GM10248 (cell line): ENCODE measurements at regions not wholly inside any gene's neighbourhood (a gene's known extent, or its start where the extent isn't known, plus 50 kb on each side); places are given as distances from the start of the nearest gene placed in this dataset.

Experiments
- CTCF ChIA-PET: fragments of 300-600 bp; sonication (Branson Sonifier 250); formaldehyde crosslinking; extraction: SDS; loops from one replicate; lab custom pipeline; 2021; ENCODE audit warnings: antibody characterized with exemption; lab: Yijun Ruan, JAX
- POLR2A ChIA-PET: fragments of 350-650 bp; sonication (Branson Sonifier 250); formaldehyde crosslinking; extraction: SDS; loops from one replicate; lab custom pipeline; 2020; ENCODE audit warnings: antibody characterized with exemption; lab: Yijun Ruan, JAX
- DNase-seq: peaks from one replicate; pipeline ENCODE4 v3.0.0; 2012; ENCODE audit errors: extremely low spot score
- CTCF ChIP-seq: IDR thresholded peaks from 2 replicates; pipeline ENCODE4 v1.5.1; 2012; ENCODE audit warnings: mild to moderate bottlenecking, low read depth; ENCODE audit errors: extremely low read depth, missing control alignments, control extremely low read depth

DNA sequence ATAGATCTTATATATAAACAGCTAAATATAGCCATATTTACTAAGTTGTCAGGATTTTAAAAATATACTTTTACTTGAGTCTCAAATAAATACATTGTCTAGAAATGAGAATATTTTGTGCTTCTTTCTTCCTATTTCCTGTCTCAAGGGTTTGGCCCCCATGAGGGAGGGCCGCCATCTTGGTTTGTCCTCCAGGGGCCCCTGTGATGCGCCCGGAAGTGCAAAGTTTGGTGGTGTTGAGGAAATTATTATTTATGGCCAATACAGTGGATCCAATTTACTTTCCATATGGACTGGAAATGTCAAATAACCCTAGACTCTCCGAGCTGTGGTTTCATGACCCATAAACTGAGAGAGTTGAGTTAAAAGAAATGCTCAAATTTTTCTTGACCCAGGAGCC, 104.7 kb upstream of the OTOS start:
- no peak for DNase-seq
- no peak for TF ChIP-seq CTCF
- POLR2A ChIA-PET = no interaction called here
- CTCF ChIA-PET = interaction anchor here (0.9 kb wide), 1 partner anchor 8 kb away, joined by 3 read pairs; no protein-coding TSS in a partner anchor

GRCh38 chr2:240245706-240246105, 105.2 kb upstream of the OTOS start:
- no peak for DNase-seq
- POLR2A ChIA-PET = no interaction called here
- CTCF ChIA-PET = no interaction called here
- TF ChIP-seq CTCF = no peak

GRCh38 chr2:240246173-240246820, 105.8 kb upstream of the OTOS start:
- no peak for DNase-seq
- ChIA-PET CTCF (no interaction called here), POLR2A (no interaction called here)
- no peak for TF ChIP-seq CTCF

GRCh38 chr2:240247241-240247867, 106.9 kb upstream of the OTOS start:
- POLR2A ChIA-PET = no interaction called here
- no peak for DNase-seq
- no peak for TF ChIP-seq CTCF
- CTCF ChIA-PET = no interaction called here

GRCh38 chr2:240247868-240248720, 107.6 kb upstream of the OTOS start:
- no peak for DNase-seq
- no peak for TF ChIP-seq CTCF
- ChIA-PET POLR2A (no interaction called here), CTCF (no interaction called here)

GRCh38 chr2:240248721-240249422, 108.4 kb upstream of the OTOS start:
- no peak for TF ChIP-seq CTCF
- DNase-seq = no peak
- POLR2A ChIA-PET = no interaction called here
- CTCF ChIA-PET = no interaction called here
